CD4-positive, alpha-beta T cell treated with Interleukin-15 for 4 hours (primary cell): ENCODE measurements at regions not wholly inside any gene's neighbourhood (a gene's known extent, or its start where the extent isn't known, plus 50 kb on each side); places are given as distances from the start of the nearest gene placed in this dataset.
"Not testable (repeated sequence)": the region's sequence is repeated elsewhere in the genome, so short reads cannot be mapped to it uniquely, and the experiment has no call there.

Experiments
- DNase-seq: peaks from one replicate; pipeline ENCODE4 v3.0.0-alpha.2; 2020; ENCODE audit warnings: low spot score

GRCh38 chr2:199216253-199216652 lies 241.5 kb downstream of the SATB2 start:
- no peak for DNase-seq

- DNase-seq = no peak
Measured at GRCh38 chr2:199207011-199207410, 250.7 kb downstream of the SATB2 start.

GRCh38 chr2:199206536-199206935 lies 251.2 kb downstream of the SATB2 start:
- no peak for DNase-seq

GRCh38 chr2:199202964-199203363 lies 254.8 kb downstream of the SATB2 start:
- DNase-seq = no peak

- DNase-seq = no peak
Measured at GRCh38 chr2:199201539-199201938, 256.2 kb downstream of the SATB2 start.

GRCh38 chr2:199199797-199200196 lies 257.9 kb downstream of the SATB2 start:
- no peak for DNase-seq

- DNase-seq = no peak
Measured at GRCh38 chr2:199197448-199197847, 260.3 kb downstream of the SATB2 start.

GRCh38 chr2:199196686-199197085 lies 261.1 kb downstream of the SATB2 start:
- no peak for DNase-seq

- DNase-seq = no peak
Measured at GRCh38 chr2:199195927-199196502, 261.7 kb downstream of the SATB2 start.

GRCh38 chr2:199191461-199191860 lies 266.3 kb downstream of the SATB2 start:
- DNase-seq = no peak

- no peak for DNase-seq
Measured at GRCh38 chr2:199189229-199189628, 268.5 kb downstream of the SATB2 start.

GRCh38 chr2:199186301-199186751 lies 271.4 kb downstream of the SATB2 start:
- no peak for DNase-seq

GRCh38 chr2:199185174-199185573 lies 272.6 kb downstream of the SATB2 start:
- not testable (repeated sequence) for DNase-seq

- no peak for DNase-seq
Measured at GRCh38 chr2:199163613-199164458, 293.9 kb downstream of the SATB2 start.

- DNase-seq = no peak
Measured at GRCh38 chr2:199160677-199161465, 296.9 kb downstream of the SATB2 start.

- no peak for DNase-seq
Measured at GRCh38 chr2:199160081-199160480, 297.7 kb downstream of the SATB2 start.

- DNase-seq = no peak
Measured at GRCh38 chr2:199148076-199148845, 309.5 kb downstream of the SATB2 start.

GRCh38 chr2:199147216-199147615 lies 310.5 kb downstream of the SATB2 start:
- DNase-seq = no peak

GRCh38 chr2:199144546-199144945 lies 313.2 kb downstream of the SATB2 start:
- DNase-seq = no peak

GRCh38 chr2:199144036-199144435 lies 313.7 kb downstream of the SATB2 start:
- DNase-seq = no peak

GRCh38 chr2:199136681-199137080 lies 321.1 kb downstream of the SATB2 start:
- DNase-seq = no peak

GRCh38 chr2:199136242-199136641 lies 321.5 kb downstream of the SATB2 start:
- no peak for DNase-seq
